Aorta (tissue), 5 donors: ENCODE measurements at regions not wholly inside any gene's neighbourhood (a gene's known extent, or its start where the extent isn't known, plus 50 kb on each side); places are given as distances from the start of the nearest gene placed in this dataset.
A peak's percentile ranks its signal among the peaks of the same experiment; 100 is the strongest.

Source experiments
- ATAC-seq: fragments of 200-7000 bp; cut with Tn5 transposase; one replicate; pipeline ENCODE4 v1.9.1; 2022; ENCODE audit warnings: moderate library complexity; ENCODE audit not compliant: low FRiP score
- DNase-seq, 2 donors: peaks; one replicate each; pipeline ENCODE4 v3.0.0-alpha.2; 2020
- H3K27ac ChIP-seq, 2 donors: one replicate each; pipeline ENCODE4 v1.5.1; 2013; ENCODE audit warnings: low read length in 2 of 2, mild to moderate bottlenecking in 2 of 2, moderate library complexity in 2 of 2, control low read depth in 1 of 2, inconsistent platforms in 1 of 2, low read depth in 1 of 2
- H3K27me3 ChIP-seq, 2 donors: one replicate each; pipeline ENCODE4 v1.6.1; 2013; ENCODE audit warnings: control low read depth in 1 of 2, low read length in 1 of 2, mild to moderate bottlenecking in 1 of 2, moderate library complexity in 1 of 2; ENCODE audit not compliant: insufficient read depth in 2 of 2, control insufficient read depth in 1 of 2
- H3K36me3 ChIP-seq, 2 donors: one replicate each; pipeline ENCODE4 v1.6.1; 2013; ENCODE audit warnings: control low read depth in 1 of 2, low read length in 1 of 2, mild to moderate bottlenecking in 1 of 2; ENCODE audit not compliant: insufficient read depth in 2 of 2, control insufficient read depth in 1 of 2
- H3K4me1 ChIP-seq, 2 donors: one replicate each; pipeline ENCODE4 v1.6.1; 2013; ENCODE audit warnings: low read length in 2 of 2, control low read depth in 1 of 2, mild to moderate bottlenecking in 1 of 2, moderate library complexity in 1 of 2; ENCODE audit not compliant: insufficient read depth in 2 of 2, control insufficient read depth in 1 of 2
- H3K4me3 ChIP-seq, 2 donors: one replicate each; pipeline ENCODE4 v1.5.1; 2013; ENCODE audit warnings: low read length in 2 of 2, control low read depth in 1 of 2, mild to moderate bottlenecking in 1 of 2
- H3K9me3 ChIP-seq: one replicate; pipeline ENCODE4 v1.6.1; 2013; ENCODE audit warnings: mild to moderate bottlenecking, low read length; ENCODE audit not compliant: control insufficient read depth
- WGBS, 2 donors: extraction: QIAGEN DNeasy Blood & Tissue Kit; methylation state at CpG; one replicate each; pipeline ENCODE4 v1.1.7; 2013; 5-methylcytosine and 5-hydroxymethylcytosine counted together
- intact Hi-C, 2 donors: fragments of 100-400 bp; cut with DNase I; formaldehyde crosslinking; loops; one replicate each; pipeline versions ENCODE4 v1.14.2 to v1.15.0; 2022
- donor health status: healthy with polysubstance abuse.
- donor health status: Bipolar disorder and iron deficiency.
- donor health status: DM: no; HTN: no; CAD: no.
- donor health status: DM: no; HTN: no; CAD: no.
- donor health status: DM: yes; HTN: yes; CAD: no.

DNA sequence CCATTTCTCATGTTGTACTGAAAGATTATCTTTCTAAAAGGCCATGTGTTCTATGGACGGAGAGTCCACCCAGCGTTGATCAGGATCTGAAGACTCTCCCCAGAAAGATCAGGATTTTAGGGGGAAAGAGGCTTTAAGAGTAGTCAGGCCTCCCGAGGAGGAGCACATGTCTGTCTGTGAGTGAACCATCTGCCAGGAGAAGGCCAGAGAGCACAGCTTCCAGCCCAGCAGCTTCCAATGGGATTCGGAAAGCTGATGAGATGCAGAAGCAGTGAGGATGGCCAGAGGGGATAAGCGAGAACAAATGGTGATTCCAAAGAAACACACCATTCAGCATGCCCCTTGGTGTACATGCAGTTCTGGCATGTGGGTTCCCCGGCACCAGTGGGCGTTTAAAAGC is 88.5 kb upstream of the TCERG1L start:
- intact Hi-C loops = no loop called here
- H3K36me3 ChIP-seq = no peaks in the 10 kb centered on the region
- ATAC-seq (no peak), DNase-seq (no peak)
- no peaks in the 10 kb centered on the region for H3K27me3 ChIP-seq
- no peaks in the 10 kb centered on the region for H3K9me3 ChIP-seq
- H3K27ac ChIP-seq = no peak overlapping the region
- WGBS, 2 donors = 59 to 64% methylated on average over 7 of the region's 7 CpGs
- no peaks in the 10 kb centered on the region for H3K4me1 ChIP-seq
- no peak overlapping the region for H3K4me3 ChIP-seq

DNA sequence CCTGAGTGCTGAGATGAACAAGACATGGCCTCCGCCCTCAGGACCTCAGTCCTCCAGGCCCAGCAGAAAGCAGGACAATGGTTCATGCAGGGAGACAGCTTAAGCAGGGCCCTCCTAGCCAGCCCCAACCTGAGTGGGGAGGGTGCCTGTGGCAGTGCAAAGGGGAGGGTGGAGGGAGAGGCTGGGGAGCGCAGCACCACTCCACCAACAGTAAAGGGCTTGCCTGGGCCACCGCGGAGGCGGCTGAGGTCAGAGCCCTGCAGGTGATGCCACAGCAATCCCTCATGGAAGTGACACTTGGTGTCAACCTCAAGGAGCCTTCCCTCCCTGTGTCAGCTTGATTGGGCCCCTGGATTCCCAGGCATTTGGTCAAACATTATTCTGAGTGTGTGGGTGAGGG is 89.0 kb upstream of the TCERG1L start:
- 45 to 52% methylated on average over 5 of the region's 5 CpGs for WGBS, 2 donors
- H3K4me1 ChIP-seq = no peaks in the 10 kb centered on the region
- no peak overlapping the region for H3K27ac ChIP-seq
- H3K36me3 ChIP-seq = no peaks in the 10 kb centered on the region
- no peak overlapping the region for H3K4me3 ChIP-seq
- DNase-seq (peak in 1 of 2 donors; percentile 31), ATAC-seq (no peak)
- intact Hi-C loops = no loop called here
- no peaks in the 10 kb centered on the region for H3K9me3 ChIP-seq
- no peaks in the 10 kb centered on the region for H3K27me3 ChIP-seq

DNA sequence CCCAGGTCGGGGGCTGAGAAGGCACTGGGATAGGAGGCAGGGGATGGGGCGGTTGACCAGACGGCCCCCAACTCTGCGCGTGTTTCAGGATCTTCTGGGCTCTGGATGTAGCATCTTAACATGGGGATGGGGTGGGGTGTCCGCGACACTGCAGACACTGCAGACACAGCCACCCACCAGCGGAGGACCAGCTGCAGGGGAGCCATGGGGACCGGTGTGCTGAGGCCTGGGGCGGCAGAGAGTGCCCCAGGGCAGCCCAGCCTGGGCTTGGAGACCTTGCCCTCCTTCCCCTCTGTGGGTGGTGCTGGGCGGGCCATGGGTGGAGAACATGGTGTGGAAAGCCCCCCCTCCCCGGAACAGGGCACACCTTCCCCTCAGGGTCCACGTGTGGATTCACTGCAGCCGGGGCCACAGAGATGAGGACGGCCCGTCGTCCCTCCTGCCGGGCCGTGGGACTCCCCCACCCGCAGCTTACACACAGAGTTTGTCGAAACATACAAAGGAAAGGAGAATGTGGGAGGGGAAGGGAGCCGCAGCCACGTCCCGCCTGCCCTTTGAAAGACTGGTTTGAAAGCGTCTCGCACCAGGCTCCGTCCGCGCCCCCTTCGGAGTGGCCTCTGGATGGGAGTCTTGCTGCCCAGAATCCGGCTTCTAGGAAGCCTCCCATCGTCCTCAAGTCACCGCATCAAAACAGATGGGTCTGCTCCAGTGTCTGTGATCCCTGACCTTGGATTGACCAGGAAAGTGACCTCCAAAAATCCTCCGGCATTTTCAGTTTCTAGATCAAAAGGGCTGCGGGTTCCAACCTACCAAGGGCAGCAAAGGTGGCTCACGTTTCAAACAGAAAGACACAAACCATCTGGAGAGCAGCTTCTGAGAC is 91.5 kb upstream of the TCERG1L start:
- DNase-seq (peak in 1 of 2 donors; percentile 70), ATAC-seq (no peak)
- Histone ChIP-seq H3K4me1 (no peaks in the 10 kb centered on the region), H3K9me3 (peaks cover 2% of the 10 kb centered on the region), H3K27me3 (no peaks in the 10 kb centered on the region), H3K27ac (no peak overlapping the region), H3K4me3 (no peak overlapping the region), H3K36me3 (no peaks in the 10 kb centered on the region)
- WGBS, 2 donors = 72 to 77% methylated on average over 32 to 36 of the region's 36 CpGs
- intact Hi-C loops = no loop called here

DNA sequence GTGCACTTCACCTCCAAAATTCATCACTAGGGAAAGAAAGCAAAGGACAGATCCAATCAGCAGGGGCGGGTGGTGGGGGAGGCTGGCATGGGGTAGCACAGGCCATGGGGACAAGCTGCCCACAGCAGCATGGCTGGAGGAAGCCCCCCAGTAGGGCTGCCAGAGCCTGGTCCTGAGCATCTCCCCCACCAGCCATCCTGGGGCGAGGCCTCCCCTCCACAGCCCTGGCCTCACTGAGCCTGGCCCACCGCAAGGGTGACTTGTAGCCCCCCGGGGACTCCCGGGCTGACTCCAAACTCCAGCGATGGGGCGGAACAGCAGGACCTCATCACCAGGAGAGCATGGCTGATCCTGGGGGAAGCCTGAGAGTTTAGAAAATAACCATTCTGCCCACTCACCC is 92.4 kb upstream of the TCERG1L start:
- intact Hi-C loops = no loop called here
- ATAC-seq = no peak
- H3K27ac ChIP-seq = no peak overlapping the region
- no peaks in the 10 kb centered on the region for H3K36me3 ChIP-seq
- H3K9me3 ChIP-seq = peaks cover 2% of the 10 kb centered on the region
- H3K27me3 ChIP-seq = no peaks in the 10 kb centered on the region
- WGBS, 2 donors = 58 to 69% methylated on average over 7 of the region's 7 CpGs
- no peaks in the 10 kb centered on the region for H3K4me1 ChIP-seq
- H3K4me3 ChIP-seq = no peak overlapping the region
- DNase-seq = peak in 1 of 2 donors; percentile 71

DNA sequence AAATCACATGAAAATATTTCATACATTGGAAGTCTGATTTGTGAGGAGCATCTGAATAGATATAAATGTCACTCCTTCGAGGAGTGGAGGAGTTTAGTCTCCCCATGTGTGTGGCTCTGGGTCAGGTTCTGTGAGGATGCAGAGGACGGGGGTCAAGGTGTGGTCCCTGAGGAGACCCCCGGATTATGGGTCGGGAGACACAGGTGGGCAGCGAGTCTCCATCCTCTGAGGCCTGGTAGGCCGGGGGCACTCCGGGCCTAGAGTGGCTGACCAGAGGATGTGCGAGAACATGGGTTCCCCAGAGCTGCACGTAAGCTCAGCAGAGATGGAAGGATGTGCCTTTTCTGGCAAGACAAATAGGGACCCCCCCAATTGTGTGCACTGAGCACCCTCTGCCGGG is 93.4 kb upstream of the TCERG1L start:
- no peak for ATAC-seq
- Histone ChIP-seq H3K27ac (no peak overlapping the region), H3K27me3 (no peaks in the 10 kb centered on the region), H3K9me3 (peaks cover 2% of the 10 kb centered on the region), H3K4me3 (no peak overlapping the region), H3K36me3 (no peaks in the 10 kb centered on the region), H3K4me1 (no peaks in the 10 kb centered on the region)
- WGBS, 2 donors = 89% methylated on average over 10 of the region's 10 CpGs
- DNase-seq = peak in 1 of 2 donors; percentile 57
- intact Hi-C loops = no loop called here

DNA sequence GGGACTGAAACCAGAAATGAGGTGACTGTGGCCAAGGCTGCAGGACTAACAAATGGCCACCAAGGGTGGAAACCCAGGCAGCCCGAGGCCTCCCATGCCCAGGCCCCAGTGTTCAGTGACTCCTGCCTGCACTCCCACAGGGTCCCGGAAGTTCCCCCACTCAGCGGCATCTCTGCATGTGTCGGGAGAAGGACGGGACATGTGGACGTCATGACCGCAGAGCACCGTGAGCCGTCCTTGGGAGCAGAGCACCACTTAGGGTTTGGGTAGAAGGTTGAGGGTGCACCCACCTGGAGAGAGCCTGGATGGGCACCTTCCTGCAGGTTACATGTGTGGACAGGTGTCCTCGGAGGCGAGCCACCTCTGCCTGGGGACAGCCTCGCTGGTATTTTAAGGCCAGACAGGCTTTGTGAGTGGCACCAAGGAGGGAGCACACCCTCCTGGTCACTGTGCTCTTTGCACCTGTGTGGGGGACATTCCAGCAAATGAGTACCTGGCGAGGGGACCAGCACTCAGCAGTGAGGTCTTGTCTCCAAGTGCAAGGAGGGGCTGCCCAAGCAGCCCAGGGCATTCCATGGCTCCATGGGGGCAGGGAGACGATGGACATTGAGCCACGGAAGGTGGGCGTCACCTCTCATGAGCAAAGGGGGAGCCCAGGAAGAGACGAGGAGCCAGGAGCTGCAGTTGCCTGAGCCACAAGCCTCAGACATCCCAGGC is 95.3 kb upstream of the TCERG1L start:
- H3K27me3 ChIP-seq = no peaks in the 10 kb centered on the region
- 85 to 86% methylated on average over 17 of the region's 17 CpGs for WGBS, 2 donors
- H3K27ac ChIP-seq = no peak overlapping the region
- DNase-seq = peak in 1 of 2 donors; percentile 63
- H3K9me3 ChIP-seq = peaks cover 2% of the 10 kb centered on the region
- intact Hi-C loops = no loop called here
- no peak for ATAC-seq
- no peak overlapping the region for H3K4me3 ChIP-seq
- no peaks in the 10 kb centered on the region for H3K4me1 ChIP-seq
- no peaks in the 10 kb centered on the region for H3K36me3 ChIP-seq

DNA sequence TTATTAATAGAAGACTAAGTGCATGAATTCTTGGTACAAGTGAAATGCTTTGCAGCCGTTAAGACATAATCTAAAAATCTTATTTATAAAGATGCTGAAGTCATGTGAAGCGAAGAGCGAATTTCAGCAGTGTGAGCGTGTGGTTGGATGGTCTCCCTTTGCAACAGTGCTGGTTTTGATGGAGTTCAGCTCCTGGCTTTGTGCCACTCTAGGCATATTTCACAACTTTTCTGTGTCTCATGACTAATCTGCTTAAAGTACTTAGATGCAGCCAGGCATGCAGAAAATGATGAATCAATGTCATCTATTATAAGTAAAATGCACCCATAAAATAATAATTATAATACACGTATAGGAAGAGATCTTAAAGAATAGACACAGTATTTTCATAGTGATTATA is 107.2 kb upstream of the TCERG1L start:
- WGBS, 2 donors = 58 to 62% methylated on average over 5 of the region's 5 CpGs
- H3K27ac ChIP-seq = no peak overlapping the region
- H3K4me1 ChIP-seq = no peaks in the 10 kb centered on the region
- DNase-seq (no peak), ATAC-seq (no peak)
- intact Hi-C loops = loop anchor here in 1 of 2 donors (5.0 kb wide), 1 partner anchor 319 kb away; no protein-coding TSS in a partner anchor
- no peaks in the 10 kb centered on the region for H3K27me3 ChIP-seq
- no peak overlapping the region for H3K4me3 ChIP-seq
- H3K9me3 ChIP-seq = no peaks in the 10 kb centered on the region
- no peaks in the 10 kb centered on the region for H3K36me3 ChIP-seq

DNA sequence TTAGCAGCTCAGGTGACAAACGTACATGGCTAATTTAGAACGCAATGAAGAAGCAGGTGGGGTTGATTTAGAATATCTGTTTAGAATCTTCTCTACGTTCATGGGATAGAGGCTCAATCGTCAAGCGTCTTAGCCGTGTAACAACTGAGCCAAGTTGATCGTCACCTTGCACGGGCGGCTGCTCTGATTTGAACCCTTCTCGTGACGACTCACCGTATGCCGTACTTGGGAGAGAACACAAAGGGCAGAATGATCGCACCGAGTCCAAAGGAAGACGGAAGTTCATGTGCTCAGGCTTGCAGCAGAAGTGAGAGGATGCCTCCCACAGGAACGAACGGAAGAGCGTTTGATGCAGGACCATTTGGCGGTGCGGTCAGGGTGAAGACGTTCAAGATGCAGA is 108.3 kb upstream of the TCERG1L start:
- DNase-seq (peak in 1 of 2 donors; percentile 61), ATAC-seq (no peak)
- H3K9me3 ChIP-seq = no peaks in the 10 kb centered on the region
- no peaks in the 10 kb centered on the region for H3K4me1 ChIP-seq
- WGBS, 2 donors = 87 to 90% methylated on average over 22 of the region's 22 CpGs
- H3K27ac ChIP-seq = no peak overlapping the region
- no peaks in the 10 kb centered on the region for H3K27me3 ChIP-seq
- no peaks in the 10 kb centered on the region for H3K36me3 ChIP-seq
- intact Hi-C loops = loop anchor here in 1 of 2 donors (5.0 kb wide), 1 partner anchor 318 kb away; no protein-coding TSS in a partner anchor
- no peak overlapping the region for H3K4me3 ChIP-seq
